ENCODE measurements at regions not wholly inside any gene's neighbourhood (a gene's known extent, or its start where the extent isn't known, plus 50 kb on each side); places are given as distances from the start of the nearest gene placed in this dataset.

GRCh38 chr10:53239873-53240272 lies 467.3 kb upstream of the MBL2 start:
- no TSS peak for BruUV-seq (replicated peaks)
- ChIA-PET RAD21 (ENCODE audit: low non-redundant PET in 1 of 2, low total read pairs in 2 of 2, uncharacterized antibody in 2 of 2, unreplicated experiment in 2 of 2) (no interaction called here), CTCF (no interaction called here), POLR2A (no interaction called here)
- no peaks in the 10 kb centered on the region for H3K9me2 ChIP-seq (ENCODE audit: insufficient read depth)
- TF ChIP-seq ELF1 (IDR thresholded peaks at IDR 0.05; ENCODE audit: borderline replicate concordance, low read depth) (no peak), POLR2A (IDR thresholded peaks at IDR 0.05; ENCODE audit: borderline replicate concordance, extremely low read depth, insufficient read depth, insufficient read length) (no peak), ZBTB33 (IDR thresholded peaks at IDR 0.05; ENCODE audit: extremely low read depth, insufficient replicate concordance, low read length) (no peak), ZFX (IDR thresholded peaks at IDR 0.05) (no peak), ZNF274 (IDR thresholded peaks at IDR 0.05; ENCODE audit: low read depth, low read length) (no peak), MAX (IDR thresholded peaks at IDR 0.05) (no peak), JUND (IDR thresholded peaks at IDR 0.05) (no peak), POLR2AphosphoS5 (IDR thresholded peaks at IDR 0.05; ENCODE audit: low read depth, low read length) (no peak), EZH2phosphoT487 (IDR thresholded peaks at IDR 0.05; ENCODE audit: borderline replicate concordance) (no peak), SIN3A (IDR thresholded peaks at IDR 0.05; ENCODE audit: low read depth) (no peak)
- H3K4me3 ChIP-seq (replicated peaks in 1 of 2; ENCODE audit: low read depth in 1 of 2, low read length in 2 of 2) = no peak overlapping the region
- no peaks in the 10 kb centered on the region for H3K4me1 ChIP-seq (ENCODE audit: control insufficient read depth in 1 of 2, insufficient read depth in 2 of 2, low read length in 2 of 2)
- intact Hi-C loops (cut with micrococcal nuclease) = no loop called here
- H3K9me3 ChIP-seq (ENCODE audit: control insufficient read depth in 1 of 2, insufficient read depth in 1 of 2, low read depth in 1 of 2, low read length in 2 of 2) = peaks cover 13% of the 10 kb centered on the region in 2 experiments; a peak in 2 of 4 replicates
- DNase-seq (ENCODE audit: low read depth, low spot score) (no peak), ATAC-seq (no peak)
- no peaks in the 10 kb centered on the region for H3K79me2 ChIP-seq (ENCODE audit: insufficient read depth, low read length)
- H3K27ac ChIP-seq (ENCODE audit: low read depth, low read length) = no peak overlapping the region
- no peaks in the 10 kb centered on the region for H3K36me3 ChIP-seq (ENCODE audit: control insufficient read depth in 1 of 2, insufficient read depth in 2 of 2, low read length in 2 of 2)
- H3K9ac ChIP-seq (ENCODE audit: low read length) = no peak overlapping the region
- H2AFZ ChIP-seq (ENCODE audit: low read depth, low read length, poor library complexity, severe bottlenecking) = no peak overlapping the region
- H4K20me1 ChIP-seq (ENCODE audit: insufficient read depth) = no peaks in the 10 kb centered on the region
- no peak overlapping the region for H3K4me2 ChIP-seq (ENCODE audit: low read length)
- H3K27me3 ChIP-seq (ENCODE audit: insufficient read depth, low read length) = no peaks in the 10 kb centered on the region
